Right lung (tissue), 2 donors: ENCODE measurements at regions not wholly inside any gene's neighbourhood (a gene's known extent, or its start where the extent isn't known, plus 50 kb on each side); places are given as distances from the start of the nearest gene placed in this dataset.

Experiments used
- DNase-seq, 2 donors: peaks; one replicate each; pipeline ENCODE4 v3.0.0-alpha.2; 2013

- peak; percentile 33 to 42 for DNase-seq
Measured at GRCh38 chr3:187954873-187955586, 198.9 kb upstream of the LPP start.

- DNase-seq: no peak
Measured at GRCh38 chr3:187955587-187955952, 198.4 kb upstream of the LPP start.

GRCh38 chr3:187957165-187957581 lies 196.8 kb upstream of the LPP start:
- DNase-seq: no peak

GRCh38 chr3:187957582-187957981 lies 196.4 kb upstream of the LPP start:
- no peak for DNase-seq

GRCh38 chr3:187958432-187959003 lies 195.4 kb upstream of the LPP start:
- DNase-seq: no peak

GRCh38 chr3:187960820-187961219 lies 193.1 kb upstream of the LPP start:
- no peak for DNase-seq

- no peak for DNase-seq
Measured at GRCh38 chr3:187961366-187961765, 192.6 kb upstream of the LPP start.

- no peak for DNase-seq
Measured at GRCh38 chr3:187963003-187963676, 190.8 kb upstream of the LPP start.

GRCh38 chr3:187963677-187964385 lies 190.1 kb upstream of the LPP start:
- peak; percentile 33 to 50 for DNase-seq

- DNase-seq: no peak
Measured at GRCh38 chr3:187964760-187965159, 189.2 kb upstream of the LPP start.

GRCh38 chr3:187966096-187966495 lies 187.9 kb upstream of the LPP start:
- DNase-seq: no peak

- DNase-seq: no peak
Measured at GRCh38 chr3:187966636-187967406, 187.1 kb upstream of the LPP start.

- DNase-seq: no peak
Measured at GRCh38 chr3:187967993-187968392, 186.0 kb upstream of the LPP start.

GRCh38 chr3:187968883-187969580 lies 184.9 kb upstream of the LPP start:
- no peak for DNase-seq

GRCh38 chr3:187969581-187969950 lies 184.4 kb upstream of the LPP start:
- DNase-seq: no peak

- no peak for DNase-seq
Measured at GRCh38 chr3:187970106-187970505, 183.9 kb upstream of the LPP start.

GRCh38 chr3:187971629-187972028 lies 182.3 kb upstream of the LPP start:
- DNase-seq: no peak

GRCh38 chr3:187972454-187972853 lies 181.5 kb upstream of the LPP start:
- DNase-seq: no peak

GRCh38 chr3:187973977-187974870 lies 179.7 kb upstream of the LPP start:
- DNase-seq: no peak

GRCh38 chr3:187974871-187975271 lies 179.1 kb upstream of the LPP start:
- no peak for DNase-seq
